Activated B cell treated with CpG ODN at 0.5 μM for 24 hours (primary cell): ENCODE measurements at regions not wholly inside any gene's neighbourhood (a gene's known extent, or its start where the extent isn't known, plus 50 kb on each side); places are given as distances from the start of the nearest gene placed in this dataset.

Source experiments
- ATAC-seq: fragments of 200-7000 bp; cut with Tn5 transposase; one replicate; pipeline ENCODE4 v1.10.0; 2021; ENCODE audit warnings: low read depth, mild to moderate bottlenecking, moderate library complexity
- CTCF ChIA-PET: fragments of 350-600 bp; sonication (Branson Sonifier 250); formaldehyde crosslinking; loops from one replicate; lab custom pipeline; 2021; ENCODE audit warnings: antibody characterized with exemption; lab: Charles Lee
- POLR2A ChIA-PET: fragments of 350-600 bp; sonication (Branson Sonifier 250); formaldehyde crosslinking; loops from one replicate; lab custom pipeline; 2021; ENCODE audit warnings: antibody characterized with exemption; lab: Charles Lee
- DNase-seq: peaks from one replicate; pipeline ENCODE4 v3.0.0; 2022
- H3K27ac Mint-ChIP-seq: one replicate; pipeline ENCODE4 v1.8.0; 2020; ENCODE audit warnings: mixed read lengths
- H3K27me3 Mint-ChIP-seq: one replicate; pipeline ENCODE4 v1.8.0; 2021; ENCODE audit warnings: mixed read lengths
- H3K36me3 Mint-ChIP-seq: one replicate; pipeline ENCODE4 v1.8.0; 2021; ENCODE audit warnings: low read depth, mixed read lengths
- H3K4me1 Mint-ChIP-seq: one replicate; pipeline ENCODE4 v1.8.0; 2021; ENCODE audit warnings: mixed read lengths
- H3K4me3 Mint-ChIP-seq: one replicate; pipeline ENCODE4 v1.8.0; 2020; ENCODE audit warnings: mild to moderate bottlenecking, mixed read lengths
- H3K9me3 Mint-ChIP-seq: one replicate; pipeline ENCODE4 v1.8.0; 2020; ENCODE audit warnings: mixed read lengths
- intact Hi-C: fragments of 100-400 bp; cut with micrococcal nuclease; formaldehyde crosslinking; loops from one replicate; pipeline ENCODE4 v1.15.1; 2024
- TF ChIP-seq, protein P1 (sequence below): fragments of 200-600 bp; IDR thresholded peaks from one replicate; pipeline ENCODE4 v1.8.0; 2022; ENCODE audit warnings: antibody characterized with exemption, mild to moderate bottlenecking

DNA sequence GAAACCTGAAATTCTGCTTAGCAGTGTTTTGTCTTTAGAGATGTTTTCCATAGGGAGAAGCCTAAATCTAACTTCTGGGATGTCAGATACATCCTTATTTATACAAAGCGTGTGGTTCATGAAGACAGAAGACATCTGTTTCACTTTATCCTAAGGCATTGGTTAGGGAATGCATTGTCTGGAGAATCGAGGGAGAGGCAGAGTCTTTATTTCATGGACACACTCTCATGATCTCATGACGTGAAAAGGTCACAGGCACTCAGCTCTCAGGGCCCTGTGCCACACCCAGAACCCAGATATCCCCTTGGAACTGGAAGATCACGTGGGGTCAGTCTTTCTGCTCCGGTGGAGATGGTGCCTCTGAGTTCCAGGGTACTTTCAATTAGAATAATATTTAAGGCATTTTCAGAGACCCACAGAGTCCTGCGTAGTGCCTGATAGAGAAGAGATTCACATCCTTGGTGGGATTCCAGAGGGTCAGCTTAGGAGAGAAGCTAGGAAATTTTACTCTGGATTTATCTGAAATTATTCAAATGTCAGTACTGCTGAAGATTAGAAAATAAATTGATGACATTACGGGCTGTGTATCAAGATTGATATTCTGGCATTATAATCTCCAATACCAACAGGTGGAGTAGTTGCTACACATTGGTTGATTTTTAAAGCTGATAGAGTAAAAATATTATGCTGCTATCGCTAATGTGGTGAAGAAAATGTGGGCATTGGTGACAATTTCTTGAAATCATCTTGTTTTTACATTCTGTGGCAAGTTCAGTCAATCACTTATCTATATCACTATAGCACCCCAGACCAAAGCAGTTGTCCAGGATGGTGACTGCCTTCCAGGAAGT, 378.3 kb downstream of the MTRR start:
- H3K9me3 Mint-ChIP-seq = peaks cover 4% of the 10 kb centered on the region
- ChIA-PET CTCF (no interaction called here), POLR2A (no interaction called here)
- no peaks in the 10 kb centered on the region for H3K27me3 Mint-ChIP-seq
- H3K27ac Mint-ChIP-seq = no peak overlapping the region
- no peak for ATAC-seq
- no peaks in the 10 kb centered on the region for H3K4me1 Mint-ChIP-seq
- TF ChIP-seq, protein P1, sequence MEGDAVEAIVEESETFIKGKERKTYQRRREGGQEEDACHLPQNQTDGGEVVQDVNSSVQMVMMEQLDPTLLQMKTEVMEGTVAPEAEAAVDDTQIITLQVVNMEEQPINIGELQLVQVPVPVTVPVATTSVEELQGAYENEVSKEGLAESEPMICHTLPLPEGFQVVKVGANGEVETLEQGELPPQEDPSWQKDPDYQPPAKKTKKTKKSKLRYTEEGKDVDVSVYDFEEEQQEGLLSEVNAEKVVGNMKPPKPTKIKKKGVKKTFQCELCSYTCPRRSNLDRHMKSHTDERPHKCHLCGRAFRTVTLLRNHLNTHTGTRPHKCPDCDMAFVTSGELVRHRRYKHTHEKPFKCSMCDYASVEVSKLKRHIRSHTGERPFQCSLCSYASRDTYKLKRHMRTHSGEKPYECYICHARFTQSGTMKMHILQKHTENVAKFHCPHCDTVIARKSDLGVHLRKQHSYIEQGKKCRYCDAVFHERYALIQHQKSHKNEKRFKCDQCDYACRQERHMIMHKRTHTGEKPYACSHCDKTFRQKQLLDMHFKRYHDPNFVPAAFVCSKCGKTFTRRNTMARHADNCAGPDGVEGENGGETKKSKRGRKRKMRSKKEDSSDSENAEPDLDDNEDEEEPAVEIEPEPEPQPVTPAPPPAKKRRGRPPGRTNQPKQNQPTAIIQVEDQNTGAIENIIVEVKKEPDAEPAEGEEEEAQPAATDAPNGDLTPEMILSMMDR = no peak
- no peaks in the 10 kb centered on the region for H3K36me3 Mint-ChIP-seq
- intact Hi-C loops = no loop called here
- no peak for DNase-seq
- H3K4me3 Mint-ChIP-seq = no peak overlapping the region

DNA sequence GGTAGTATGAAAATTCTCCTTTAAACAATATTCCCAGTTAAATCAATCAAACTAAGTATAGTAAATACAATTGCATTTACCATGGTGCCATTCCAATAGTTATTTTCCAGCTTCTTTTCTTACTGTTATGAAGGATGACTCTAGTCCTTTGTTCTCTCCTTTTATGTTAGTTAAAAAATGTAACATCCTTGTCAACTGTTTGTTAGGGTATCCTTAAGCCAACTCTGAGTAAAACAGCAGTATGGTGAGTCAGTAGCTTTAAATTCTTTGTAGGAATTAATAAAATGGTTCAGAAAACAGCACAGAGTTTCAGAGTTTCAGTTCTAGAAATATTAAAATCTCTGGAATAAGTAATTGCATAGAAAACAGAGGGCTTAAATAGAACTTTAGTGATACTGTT, 384.4 kb downstream of the MTRR start:
- H3K9me3 Mint-ChIP-seq = no peaks in the 10 kb centered on the region
- H3K4me3 Mint-ChIP-seq = no peak overlapping the region
- no peaks in the 10 kb centered on the region for H3K4me1 Mint-ChIP-seq
- intact Hi-C loops = no loop called here
- no peaks in the 10 kb centered on the region for H3K27me3 Mint-ChIP-seq
- CTCF ChIA-PET = interaction anchor here (1.2 kb wide), 1 partner anchor 11 kb away, joined by 3 read pairs; no protein-coding TSS in a partner anchor
- H3K27ac Mint-ChIP-seq = no peak overlapping the region
- no peak for ATAC-seq
- POLR2A ChIA-PET = no interaction called here
- TF ChIP-seq, protein P1 = no peak
- no peak for DNase-seq
- no peaks in the 10 kb centered on the region for H3K36me3 Mint-ChIP-seq

DNA sequence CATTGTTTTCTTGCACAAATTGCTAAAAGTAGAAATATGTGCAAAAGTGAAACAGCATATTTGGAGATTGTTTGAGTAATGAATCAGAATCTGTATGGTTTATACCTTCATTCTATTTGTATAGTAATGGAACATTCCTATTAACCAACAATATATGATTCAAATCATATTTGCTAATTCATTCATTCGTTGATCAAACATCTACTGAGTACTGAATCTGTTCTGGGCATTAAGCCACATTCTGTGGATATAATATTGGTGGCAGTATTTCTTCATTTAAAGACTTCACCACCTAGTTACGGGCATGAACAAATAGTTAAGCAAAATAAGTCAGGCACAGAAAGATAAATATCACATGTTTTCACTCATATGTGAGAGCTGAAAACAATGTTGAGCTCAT, 385.7 kb downstream of the MTRR start:
- Mint-ChIP-seq H3K27me3 (no peaks in the 10 kb centered on the region), H3K9me3 (no peaks in the 10 kb centered on the region), H3K4me3 (no peak overlapping the region), H3K27ac (no peak overlapping the region), H3K4me1 (no peaks in the 10 kb centered on the region), H3K36me3 (no peaks in the 10 kb centered on the region)
- ATAC-seq (no peak), DNase-seq (no peak)
- CTCF ChIA-PET = no interaction called here
- POLR2A ChIA-PET = no interaction called here
- TF ChIP-seq, protein P1 = no peak
- intact Hi-C loops = no loop called here

DNA sequence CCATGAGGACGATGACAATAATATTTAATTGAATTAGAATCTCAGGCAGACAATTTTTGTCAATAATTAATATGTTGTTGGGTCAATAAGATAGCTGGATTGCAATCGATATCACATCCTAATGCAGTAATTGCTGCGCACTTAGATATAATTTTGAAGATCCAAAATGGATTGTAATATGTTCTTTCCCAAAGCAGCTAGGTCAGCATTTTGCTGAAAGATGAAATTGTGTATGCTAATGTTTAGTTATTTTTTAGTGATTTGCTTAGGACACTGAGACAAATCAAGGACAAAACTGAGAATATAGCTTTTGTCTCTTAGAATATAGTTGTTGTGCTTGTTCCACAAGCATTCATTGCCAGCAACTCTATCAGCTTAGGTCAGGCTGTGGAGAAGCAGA, 389.9 kb downstream of the MTRR start:
- intact Hi-C loops = no loop called here
- no peak overlapping the region for H3K4me3 Mint-ChIP-seq
- TF ChIP-seq, protein P1 = no peak
- no peaks in the 10 kb centered on the region for H3K4me1 Mint-ChIP-seq
- H3K9me3 Mint-ChIP-seq = no peaks in the 10 kb centered on the region
- H3K36me3 Mint-ChIP-seq = no peaks in the 10 kb centered on the region
- POLR2A ChIA-PET = no interaction called here
- no peak overlapping the region for H3K27ac Mint-ChIP-seq
- no peaks in the 10 kb centered on the region for H3K27me3 Mint-ChIP-seq
- CTCF ChIA-PET = no interaction called here
- DNase-seq (no peak), ATAC-seq (no peak)

DNA sequence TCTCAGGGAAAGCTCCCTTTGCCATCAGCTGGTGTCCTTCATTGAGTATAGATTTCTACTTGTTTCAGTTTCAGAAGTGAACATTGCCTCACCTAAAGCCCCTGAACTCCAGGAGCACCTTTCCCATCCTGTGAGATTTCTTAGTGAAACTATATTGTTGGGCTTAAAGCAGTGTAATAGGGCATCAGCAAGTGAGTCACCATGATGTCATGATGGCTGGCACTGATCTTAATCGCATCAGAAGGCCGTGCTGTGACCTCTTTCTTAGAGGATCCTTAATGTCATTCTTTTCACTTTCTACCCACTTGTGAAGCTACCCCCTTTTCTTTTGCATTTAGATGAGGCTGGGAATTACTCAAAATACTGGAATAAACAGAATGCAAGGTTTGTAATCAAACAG, 401.3 kb downstream of the MTRR start:
- no peak for DNase-seq
- no peaks in the 10 kb centered on the region for H3K36me3 Mint-ChIP-seq

More for the DNA sequence above, 401.3 kb downstream of the MTRR start:
- intact Hi-C loops = no loop called here
- TF ChIP-seq, protein P1 = no peak
- no peak for ATAC-seq
- CTCF ChIA-PET = no interaction called here
- Mint-ChIP-seq H3K27me3 (no peaks in the 10 kb centered on the region), H3K4me3 (no peak overlapping the region), H3K4me1 (no peaks in the 10 kb centered on the region), H3K9me3 (peaks cover 2% of the 10 kb centered on the region), H3K27ac (no peak overlapping the region)
- POLR2A ChIA-PET = no interaction called here
